Memory B cell (primary cell): ENCODE measurements at regions not wholly inside any gene's neighbourhood (a gene's known extent, or its start where the extent isn't known, plus 50 kb on each side); places are given as distances from the start of the nearest gene placed in this dataset.
A peak's percentile ranks its signal among the peaks of the same experiment; 100 is the strongest.

Source experiments
- ATAC-seq: fragments of 150-1000 bp; cut with Tn5 transposase; 2 replicates; pipeline ENCODE4 v1.10.0; 2021; ENCODE audit warnings: low read depth, mild to moderate bottlenecking, moderate library complexity
- DNase-seq, 2 donors: peaks; one replicate each; pipeline ENCODE4 v3.0.0; 2022; ENCODE audit warnings: low spot score in 2 of 2
- H3K27ac Mint-ChIP-seq: one replicate; pipeline ENCODE4 v1.8.0; 2022; ENCODE audit warnings: mild to moderate bottlenecking, moderate library complexity, mixed read lengths
- H3K27me3 Mint-ChIP-seq: one replicate; pipeline ENCODE4 v1.8.0; 2022; ENCODE audit warnings: mixed read lengths
- H3K36me3 Mint-ChIP-seq: one replicate; pipeline ENCODE4 v1.8.0; 2022; ENCODE audit warnings: mild to moderate bottlenecking, mixed read lengths
- H3K4me1 Mint-ChIP-seq: one replicate; pipeline ENCODE4 v1.8.0; 2022; ENCODE audit warnings: mixed read lengths
- H3K4me3 Mint-ChIP-seq: one replicate; pipeline ENCODE4 v1.8.0; 2022; ENCODE audit warnings: mild to moderate bottlenecking, moderate library complexity, mixed read lengths
- H3K9me3 Mint-ChIP-seq: one replicate; pipeline ENCODE4 v1.8.0; 2022; ENCODE audit warnings: mixed read lengths

DNA sequence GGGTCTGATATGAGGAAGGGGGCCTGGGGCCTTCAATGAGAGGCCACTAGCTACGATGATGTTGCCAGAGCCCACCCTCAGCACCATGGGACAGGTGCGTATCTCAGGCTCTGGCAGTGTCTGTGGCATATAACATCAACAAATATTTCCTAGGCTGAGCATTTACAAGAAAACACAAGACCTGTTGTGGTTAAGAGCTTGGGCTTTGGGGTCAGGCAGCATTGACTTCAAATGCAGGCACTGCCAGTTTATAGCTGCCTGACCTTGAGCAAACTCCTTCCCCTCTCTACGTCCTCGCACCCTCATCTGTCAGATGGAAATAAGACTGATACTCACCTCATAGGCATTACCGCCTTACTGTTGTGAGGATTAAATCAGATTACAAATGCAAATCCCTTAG lies 156.0 kb downstream of the KATNAL1 start:
- ATAC-seq (no peak), DNase-seq (no peak)
- Mint-ChIP-seq H3K36me3 (peaks cover 2% of the 10 kb centered on the region), H3K4me3 (no peak overlapping the region), H3K9me3 (no peaks in the 10 kb centered on the region), H3K27ac (no peak overlapping the region), H3K4me1 (peaks cover 34% of the 10 kb centered on the region), H3K27me3 (peaks cover 13% of the 10 kb centered on the region)

DNA sequence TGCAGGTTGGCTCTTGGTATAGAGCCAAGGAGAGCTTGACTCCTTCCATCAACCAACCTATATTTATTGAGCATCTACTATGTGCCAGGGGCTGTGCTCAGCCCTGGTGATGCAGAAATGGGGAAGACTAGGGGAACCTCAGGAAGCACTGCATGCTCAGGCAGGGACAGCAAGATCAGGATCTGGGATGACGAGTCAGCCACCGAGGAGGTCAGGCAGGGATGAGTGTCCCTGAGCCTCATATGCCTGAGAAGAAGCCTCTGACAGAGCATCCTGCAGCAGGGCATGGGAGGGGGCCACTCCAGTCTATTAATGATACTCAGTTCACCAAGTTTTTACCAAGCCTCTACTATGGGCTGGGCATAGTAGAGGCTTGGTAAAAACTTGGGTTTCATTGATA lies 158.1 kb downstream of the KATNAL1 start:
- Mint-ChIP-seq H3K27me3 (peaks cover 7% of the 10 kb centered on the region), H3K4me1 (peaks cover 35% of the 10 kb centered on the region), H3K4me3 (no peak overlapping the region), H3K27ac (peak overlapping the region; percentile 14), H3K36me3 (peaks cover 3% of the 10 kb centered on the region), H3K9me3 (peaks cover 3% of the 10 kb centered on the region)
- ATAC-seq (no peak), DNase-seq (no peak)

DNA sequence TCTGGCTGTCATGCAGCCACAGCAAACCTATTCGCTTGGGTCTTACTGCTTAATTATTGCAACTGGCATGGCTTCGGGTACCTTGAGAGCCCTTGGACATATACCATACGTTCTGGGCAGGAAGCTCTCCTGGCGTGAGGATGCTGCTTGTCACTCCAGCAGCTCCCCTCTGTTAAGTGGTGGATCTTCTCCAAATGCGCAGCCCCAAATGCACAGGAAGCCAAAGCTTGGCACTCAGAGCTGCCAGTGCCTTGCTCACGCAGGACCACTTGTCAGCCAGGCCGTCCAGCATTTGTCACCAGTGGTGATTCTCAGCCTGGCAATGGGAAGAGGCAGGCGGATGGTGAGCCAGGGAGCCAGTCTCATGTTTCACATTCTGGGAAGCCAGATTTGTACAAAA lies 158.6 kb downstream of the KATNAL1 start:
- H3K36me3 Mint-ChIP-seq = peaks cover 3% of the 10 kb centered on the region
- peak overlapping the region; percentile 14 for H3K27ac Mint-ChIP-seq
- peaks cover 3% of the 10 kb centered on the region for H3K9me3 Mint-ChIP-seq
- no peak overlapping the region for H3K4me3 Mint-ChIP-seq
- DNase-seq (no peak), ATAC-seq (no peak)
- peaks cover 34% of the 10 kb centered on the region for H3K4me1 Mint-ChIP-seq
- peaks cover 6% of the 10 kb centered on the region for H3K27me3 Mint-ChIP-seq

DNA sequence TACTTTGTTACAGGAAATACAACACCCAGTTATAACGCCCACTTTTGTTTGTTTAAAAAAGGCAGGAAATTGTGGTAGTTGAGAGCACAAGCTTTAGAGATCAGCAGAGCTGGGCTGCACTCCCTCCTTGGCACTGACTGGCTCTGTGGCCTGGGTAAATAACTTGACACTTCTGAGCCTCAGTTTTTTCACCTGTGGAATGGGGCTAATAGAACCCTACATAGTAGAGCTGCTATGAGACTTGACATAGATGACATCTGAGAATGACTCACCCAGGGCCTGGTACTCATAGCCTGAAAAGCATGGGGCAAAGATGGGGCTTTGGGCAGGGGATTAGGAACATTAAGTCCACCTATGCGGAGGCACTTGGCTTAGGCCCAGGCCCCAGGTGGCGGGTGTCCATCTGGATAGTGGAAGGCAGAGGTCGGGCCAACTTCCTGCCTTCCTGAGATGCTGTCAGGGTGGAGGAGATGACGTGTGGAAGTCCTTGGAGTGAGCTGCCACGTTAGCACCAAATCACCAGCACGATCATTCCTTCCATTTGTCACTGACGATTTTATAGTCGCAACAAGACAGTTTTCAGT lies 159.1 kb downstream of the KATNAL1 start:
- Mint-ChIP-seq H3K4me3 (no peak overlapping the region), H3K27me3 (peaks cover 6% of the 10 kb centered on the region), H3K27ac (no peak overlapping the region), H3K4me1 (peaks cover 31% of the 10 kb centered on the region), H3K9me3 (peaks cover 3% of the 10 kb centered on the region), H3K36me3 (peaks cover 3% of the 10 kb centered on the region)
- DNase-seq (no peak), ATAC-seq (peak; percentile 62)

DNA sequence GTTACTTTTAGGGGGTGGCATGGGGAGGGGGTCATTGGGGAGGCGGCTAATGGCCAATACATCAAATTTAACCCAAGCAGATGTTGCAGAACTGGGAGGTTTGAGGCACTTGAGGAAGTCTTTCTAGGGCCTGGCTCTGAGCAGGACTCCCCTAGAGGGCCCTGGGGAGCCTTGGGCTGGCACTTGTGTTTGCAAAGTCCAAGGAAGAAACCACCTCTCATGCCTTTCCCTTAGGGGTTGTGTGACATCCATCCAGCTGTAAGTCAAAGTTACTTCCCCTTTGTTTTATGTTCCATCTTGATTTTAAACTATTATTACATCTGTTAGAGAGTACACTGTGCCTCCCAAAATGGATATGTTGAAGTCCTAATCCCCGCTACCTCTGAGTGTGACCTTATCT lies 159.9 kb downstream of the KATNAL1 start:
- Mint-ChIP-seq H3K36me3 (peaks cover 3% of the 10 kb centered on the region), H3K9me3 (peaks cover 3% of the 10 kb centered on the region), H3K27ac (no peak overlapping the region), H3K4me1 (peaks cover 34% of the 10 kb centered on the region), H3K27me3 (peaks cover 6% of the 10 kb centered on the region), H3K4me3 (no peak overlapping the region)
- ATAC-seq (peak; percentile 71), DNase-seq (no peak)

DNA sequence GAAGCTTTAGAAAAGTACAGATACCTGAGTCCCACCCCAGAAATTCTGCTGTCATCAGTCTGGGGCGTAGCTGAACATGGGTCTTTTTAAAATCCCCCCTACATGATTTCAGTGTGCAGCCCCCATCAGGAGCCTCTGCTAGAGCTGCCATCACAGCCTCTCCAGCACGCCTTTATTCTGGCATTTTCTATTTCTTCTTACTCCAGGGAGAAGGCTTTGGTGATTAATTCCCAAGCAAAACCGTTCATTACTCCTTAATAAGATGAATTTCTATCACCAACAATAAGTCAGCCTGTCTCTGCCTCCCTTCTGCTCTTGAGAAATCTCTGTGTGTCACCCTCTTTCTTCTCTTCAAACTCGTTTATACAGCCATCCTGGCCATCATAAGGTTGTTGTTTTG lies 160.3 kb downstream of the KATNAL1 start:
- no peak for ATAC-seq
- Mint-ChIP-seq H3K4me3 (no peak overlapping the region), H3K27me3 (peaks cover 6% of the 10 kb centered on the region), H3K36me3 (peaks cover 3% of the 10 kb centered on the region), H3K27ac (peak overlapping the region; percentile 86), H3K9me3 (peaks cover 3% of the 10 kb centered on the region), H3K4me1 (peaks cover 34% of the 10 kb centered on the region)
- DNase-seq = no peak

DNA sequence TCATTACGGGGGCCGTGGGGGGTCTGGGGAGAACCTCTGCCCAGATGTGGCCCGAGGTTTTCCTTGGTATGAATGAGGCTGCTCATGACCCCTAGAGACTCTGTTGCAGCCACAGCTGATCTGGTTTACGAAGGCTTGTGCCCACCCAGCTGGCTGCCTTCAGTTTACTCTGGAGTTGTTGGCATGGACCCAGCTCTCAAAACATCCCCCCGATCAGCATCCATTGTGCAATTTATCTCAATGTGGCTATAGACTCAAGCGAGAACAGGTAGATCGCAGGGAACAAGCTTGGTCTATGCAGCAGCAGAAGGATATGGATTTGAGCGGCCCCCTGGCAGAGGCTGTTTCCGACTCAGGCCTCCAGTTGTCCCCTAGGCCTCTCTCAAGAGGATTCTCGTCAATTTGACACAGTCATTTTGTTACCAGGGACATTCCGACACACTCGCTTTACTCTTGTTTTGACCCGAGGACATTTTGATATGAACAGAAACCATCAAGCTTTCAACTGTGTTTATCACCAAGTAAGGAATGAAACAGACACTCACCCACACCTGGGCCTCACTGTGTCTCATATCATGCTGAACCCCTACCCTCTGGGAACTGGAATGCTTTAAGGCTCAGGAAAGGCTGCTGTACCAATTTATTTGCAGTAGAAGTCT lies 161.5 kb downstream of the KATNAL1 start:
- ATAC-seq (no peak), DNase-seq (no peak)
- Mint-ChIP-seq H3K36me3 (peaks cover 5% of the 10 kb centered on the region), H3K27ac (peak overlapping the region; percentile 86), H3K9me3 (peaks cover 3% of the 10 kb centered on the region), H3K27me3 (peaks cover 10% of the 10 kb centered on the region), H3K4me3 (peak overlapping the region; percentile 41), H3K4me1 (peaks cover 41% of the 10 kb centered on the region)

DNA sequence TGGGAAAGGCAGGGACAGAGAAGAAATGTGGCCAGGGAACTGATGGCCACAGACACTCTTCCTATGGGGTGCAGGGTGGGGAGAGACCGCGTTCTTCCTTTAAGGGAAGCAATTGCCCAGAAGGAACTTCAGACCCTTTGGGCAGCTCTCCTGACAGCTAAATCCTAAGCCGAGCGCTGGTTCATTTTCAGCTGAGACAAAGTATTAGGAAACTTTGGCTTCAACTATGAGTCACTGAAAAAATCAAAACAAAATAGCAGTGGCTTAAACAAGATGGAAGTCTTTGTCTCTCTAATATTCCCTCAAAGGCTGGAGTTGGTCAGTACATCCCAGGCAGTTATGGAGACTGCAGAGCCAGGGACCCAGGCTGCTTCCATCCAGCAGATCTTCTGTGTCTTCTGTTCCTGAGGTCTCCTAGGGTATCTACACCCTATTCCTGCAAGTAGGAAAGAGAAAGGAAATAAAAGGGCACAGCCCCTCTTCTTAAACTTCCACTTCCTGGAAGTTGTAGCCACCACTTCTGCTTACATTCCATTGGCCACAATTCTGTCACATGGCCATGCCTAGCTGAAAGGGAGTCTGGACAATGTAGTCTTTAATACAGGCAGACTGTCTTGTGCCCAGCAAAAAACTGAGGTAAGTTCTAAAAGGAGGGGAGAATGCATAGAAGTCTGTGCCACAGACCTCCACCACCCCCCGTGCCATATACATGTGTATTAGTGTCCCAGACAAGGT lies 163.5 kb downstream of the KATNAL1 start:
- peaks cover 38% of the 10 kb centered on the region for H3K4me1 Mint-ChIP-seq
- no peak for ATAC-seq

DNA sequence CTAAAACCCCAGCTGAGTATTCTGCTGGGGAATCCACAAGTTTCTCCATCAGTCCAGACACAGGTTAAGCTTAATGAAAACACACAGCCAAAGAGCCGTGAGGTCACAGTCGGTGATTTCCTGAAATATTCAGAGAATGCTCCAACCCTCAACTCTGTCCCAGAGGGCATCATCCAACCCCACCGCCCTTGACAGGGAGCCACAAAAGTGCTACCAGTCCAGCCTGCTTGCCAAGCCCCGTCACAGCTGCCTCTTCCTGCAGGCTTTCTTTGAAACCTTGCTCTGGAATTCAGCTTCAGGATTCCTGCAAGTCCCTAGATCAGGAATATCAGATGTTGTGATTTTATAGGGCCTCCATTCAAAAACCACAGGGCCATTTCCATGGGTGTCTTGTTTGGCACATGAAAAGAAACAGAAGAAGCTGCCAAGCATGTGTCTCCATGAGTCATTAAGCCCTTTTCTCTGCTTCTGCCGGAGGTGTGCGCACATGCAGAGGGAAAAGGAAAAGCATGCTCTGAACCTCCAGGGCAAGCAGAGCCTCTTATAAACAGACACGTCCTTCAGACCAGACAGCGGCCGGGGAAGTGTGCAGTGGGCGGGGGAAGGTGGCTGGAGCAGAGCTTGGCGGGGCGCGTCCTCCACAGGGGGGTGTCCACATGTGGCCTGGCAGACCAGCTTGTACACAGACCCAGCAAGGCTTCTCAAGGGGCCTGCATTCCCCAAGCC lies 164.7 kb downstream of the KATNAL1 start:
- Mint-ChIP-seq H3K4me3 (no peak overlapping the region), H3K27me3 (peaks cover 17% of the 10 kb centered on the region), H3K9me3 (peaks cover 3% of the 10 kb centered on the region), H3K36me3 (peaks cover 5% of the 10 kb centered on the region), H3K27ac (no peak overlapping the region), H3K4me1 (peaks cover 32% of the 10 kb centered on the region)
- DNase-seq (no peak), ATAC-seq (no peak)

More for the DNA sequence above, 163.5 kb downstream of the KATNAL1 start:
- no peak for DNase-seq
- H3K27me3 Mint-ChIP-seq = peaks cover 17% of the 10 kb centered on the region
- H3K36me3 Mint-ChIP-seq = peaks cover 5% of the 10 kb centered on the region
- H3K4me3 Mint-ChIP-seq = no peak overlapping the region
- peak overlapping the region; percentile 67 for H3K27ac Mint-ChIP-seq
- peaks cover 3% of the 10 kb centered on the region for H3K9me3 Mint-ChIP-seq

DNA sequence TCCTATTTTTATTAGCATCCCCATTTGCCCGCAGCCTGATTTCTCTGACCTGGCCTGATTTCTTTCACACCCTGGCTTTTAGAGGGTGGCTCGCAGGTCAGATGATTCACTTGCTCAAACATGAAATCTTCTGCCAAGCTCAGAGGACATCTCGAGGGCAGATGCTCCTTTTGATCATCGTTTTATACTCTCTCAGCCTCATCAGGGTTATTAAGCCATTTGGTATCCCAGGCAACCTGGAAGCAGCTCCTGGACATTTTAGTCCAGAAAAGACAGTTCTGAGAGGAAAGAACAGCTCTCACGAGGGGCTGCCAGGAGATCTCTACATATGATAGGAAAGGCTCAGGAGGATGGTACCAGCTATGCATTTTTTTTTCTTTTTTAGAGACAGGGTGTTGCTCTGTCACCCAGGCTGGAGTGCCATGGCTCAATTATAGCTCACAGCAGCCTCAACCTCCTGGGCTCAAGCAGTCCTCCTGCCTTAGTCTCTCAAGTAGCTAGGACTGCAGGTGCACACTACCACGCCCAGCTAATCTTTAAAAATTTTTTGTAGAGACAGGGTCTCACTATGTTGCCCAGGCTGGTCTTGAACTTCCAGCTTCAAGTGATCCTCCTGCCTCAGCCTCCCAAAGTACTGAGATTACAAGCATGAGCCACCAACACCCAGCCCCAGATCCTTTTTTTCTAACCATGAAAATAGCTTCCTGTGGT lies 165.4 kb downstream of the KATNAL1 start:
- Mint-ChIP-seq H3K27me3 (peaks cover 17% of the 10 kb centered on the region), H3K27ac (no peak overlapping the region)

DNA sequence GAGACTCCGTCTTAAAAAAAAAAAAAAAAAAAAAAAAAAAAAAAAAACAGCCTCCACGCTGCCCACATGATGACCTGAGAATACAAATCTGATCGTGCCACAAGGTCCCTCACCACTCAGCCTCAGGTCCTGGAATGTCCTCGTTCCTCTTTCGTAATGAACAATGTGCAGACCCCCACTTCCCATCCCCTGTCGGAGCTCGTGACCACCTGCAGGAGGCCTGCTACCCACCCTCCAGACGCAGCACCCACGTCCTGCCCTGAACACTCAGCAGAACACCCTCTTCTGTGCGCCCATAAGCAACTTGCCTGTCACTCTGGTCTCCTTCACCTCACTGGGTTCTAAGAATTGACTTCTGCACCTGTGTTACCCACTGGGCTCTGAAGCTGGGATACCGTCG lies 166.4 kb downstream of the KATNAL1 start:
- DNase-seq (no peak), ATAC-seq (peak; percentile 41)
- H3K4me3 Mint-ChIP-seq = peak overlapping the region; percentile 71
- H3K27ac Mint-ChIP-seq = no peak overlapping the region
- H3K36me3 Mint-ChIP-seq = peaks cover 5% of the 10 kb centered on the region
- H3K9me3 Mint-ChIP-seq = peaks cover 3% of the 10 kb centered on the region
- H3K4me1 Mint-ChIP-seq = peaks cover 18% of the 10 kb centered on the region
- peaks cover 17% of the 10 kb centered on the region for H3K27me3 Mint-ChIP-seq

More for the DNA sequence above, 165.4 kb downstream of the KATNAL1 start:
- H3K4me3 Mint-ChIP-seq = no peak overlapping the region
- ATAC-seq (no peak), DNase-seq (no peak)
- peaks cover 5% of the 10 kb centered on the region for H3K36me3 Mint-ChIP-seq
- peaks cover 3% of the 10 kb centered on the region for H3K9me3 Mint-ChIP-seq
- H3K4me1 Mint-ChIP-seq = peaks cover 25% of the 10 kb centered on the region

DNA sequence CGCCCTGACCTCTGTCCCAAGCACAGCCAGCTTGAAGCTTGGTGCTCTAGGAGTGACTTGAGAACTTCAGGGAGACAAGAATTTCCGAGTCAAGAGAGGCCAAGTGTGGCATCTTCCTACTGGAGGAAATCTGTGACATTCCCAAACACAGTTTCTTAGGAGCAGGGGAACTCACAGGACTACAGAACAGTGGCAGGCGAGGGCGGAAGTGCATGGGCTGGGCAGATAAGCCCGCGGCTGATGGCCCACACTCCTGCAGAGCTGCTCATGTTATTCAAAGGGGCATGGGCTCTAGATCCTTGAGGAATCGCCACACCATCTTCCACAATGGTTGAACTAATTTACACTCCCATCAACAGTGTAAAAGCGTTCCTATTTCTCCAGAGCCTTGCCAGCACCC lies 168.8 kb downstream of the KATNAL1 start:
- peaks cover 14% of the 10 kb centered on the region for H3K27me3 Mint-ChIP-seq
- DNase-seq (no peak), ATAC-seq (no peak)
- peaks cover 12% of the 10 kb centered on the region for H3K4me1 Mint-ChIP-seq
- no peak overlapping the region for H3K27ac Mint-ChIP-seq
- peaks cover 2% of the 10 kb centered on the region for H3K36me3 Mint-ChIP-seq
- H3K4me3 Mint-ChIP-seq = no peak overlapping the region
- no peaks in the 10 kb centered on the region for H3K9me3 Mint-ChIP-seq

DNA sequence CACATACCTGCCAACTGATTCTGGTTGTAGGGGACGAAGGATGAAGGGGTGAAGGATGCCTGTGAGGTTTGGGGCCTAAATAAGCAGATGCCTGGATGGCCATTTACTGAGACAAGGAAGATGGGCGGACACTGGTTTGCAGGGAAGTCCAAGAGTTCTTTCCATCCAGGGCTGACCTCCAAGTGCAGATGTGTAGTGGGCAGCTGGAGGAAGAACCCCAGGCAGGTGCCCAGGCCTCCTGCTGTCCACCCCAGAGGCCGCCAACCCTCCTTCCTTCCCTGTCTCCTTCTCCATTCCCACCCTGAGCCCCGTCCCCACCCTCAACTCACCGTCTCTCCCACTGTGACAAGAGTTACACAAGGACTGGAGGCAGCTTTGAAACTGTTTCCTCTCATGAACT lies 171.5 kb downstream of the KATNAL1 start:
- no peak for ATAC-seq
- Mint-ChIP-seq H3K27ac (no peak overlapping the region), H3K9me3 (no peaks in the 10 kb centered on the region), H3K27me3 (peaks cover 10% of the 10 kb centered on the region), H3K4me1 (peaks cover 9% of the 10 kb centered on the region), H3K36me3 (no peaks in the 10 kb centered on the region), H3K4me3 (no peak overlapping the region)
- no peak for DNase-seq
